Large intestine (tissue), 3 donors: ENCODE measurements at regions not wholly inside any gene's neighbourhood (a gene's known extent, or its start where the extent isn't known, plus 50 kb on each side); places are given as distances from the start of the nearest gene placed in this dataset.

ENCODE experiments used
- DNase-seq, 2 donors: peaks; one replicate each; pipeline versions ENCODE4 v3.0.0 to v3.0.0-alpha.2; 2013
- H3K27ac ChIP-seq: one replicate; pipeline ENCODE4 v1.5.1; 2013; ENCODE audit warnings: low read length
- H3K27me3 ChIP-seq: 2 replicates; pipeline ENCODE4 v1.6.1; 2013; ENCODE audit warnings: low read length; ENCODE audit not compliant: control insufficient read depth, insufficient read depth
- H3K36me3 ChIP-seq: 2 replicates; pipeline ENCODE4 v1.6.1; 2013; ENCODE audit warnings: low read length; ENCODE audit not compliant: control insufficient read depth, insufficient read depth
- H3K4me1 ChIP-seq: one replicate; pipeline ENCODE4 v1.6.1; 2013; ENCODE audit warnings: low read length; ENCODE audit not compliant: control insufficient read depth, insufficient read depth
- H3K4me3 ChIP-seq: one replicate; pipeline ENCODE4 v1.5.1; 2013; ENCODE audit warnings: low read length
- H3K9me3 ChIP-seq: one replicate; pipeline ENCODE4 v1.6.1; 2013; ENCODE audit warnings: mild to moderate bottlenecking, low read depth, low read length, moderate library complexity; ENCODE audit not compliant: control insufficient read depth
- WGBS: methylation state at CpG from one replicate; pipeline ENCODE4 v1.1.5; 2013; ENCODE audit warnings: low lambda C conversion rate; ENCODE audit not compliant: insufficient coverage; 5-methylcytosine and 5-hydroxymethylcytosine counted together

DNA sequence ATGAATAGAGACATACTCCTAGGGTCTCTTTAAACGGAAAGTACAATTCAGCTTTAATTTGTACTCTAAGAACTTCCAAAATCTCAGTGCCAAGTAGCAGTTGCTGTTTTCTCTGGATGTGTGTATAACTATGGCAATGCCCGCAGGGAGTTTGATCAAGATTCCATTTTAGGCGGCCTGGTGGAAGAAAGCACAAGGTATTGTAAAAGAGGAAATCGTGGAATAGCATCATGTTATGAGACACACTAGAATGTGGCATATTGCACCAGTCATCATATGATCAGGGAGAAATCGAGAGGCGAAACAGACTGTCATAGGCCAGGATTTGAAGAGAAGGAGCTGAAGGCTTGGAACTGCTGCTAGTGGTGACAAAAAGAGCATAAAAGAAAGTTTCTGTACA, 316.2 kb upstream of the FMN2 start:
- Histone ChIP-seq H3K9me3 (no peaks in the 10 kb centered on the region), H3K4me1 (no peaks in the 10 kb centered on the region), H3K27me3 (no peaks in the 10 kb centered on the region), H3K36me3 (no peaks in the 10 kb centered on the region), H3K4me3 (no peak overlapping the region), H3K27ac (no peak overlapping the region)
- WGBS, result 89% methylated on average over 3 of the region's 6 CpGs
- no peak for DNase-seq

DNA sequence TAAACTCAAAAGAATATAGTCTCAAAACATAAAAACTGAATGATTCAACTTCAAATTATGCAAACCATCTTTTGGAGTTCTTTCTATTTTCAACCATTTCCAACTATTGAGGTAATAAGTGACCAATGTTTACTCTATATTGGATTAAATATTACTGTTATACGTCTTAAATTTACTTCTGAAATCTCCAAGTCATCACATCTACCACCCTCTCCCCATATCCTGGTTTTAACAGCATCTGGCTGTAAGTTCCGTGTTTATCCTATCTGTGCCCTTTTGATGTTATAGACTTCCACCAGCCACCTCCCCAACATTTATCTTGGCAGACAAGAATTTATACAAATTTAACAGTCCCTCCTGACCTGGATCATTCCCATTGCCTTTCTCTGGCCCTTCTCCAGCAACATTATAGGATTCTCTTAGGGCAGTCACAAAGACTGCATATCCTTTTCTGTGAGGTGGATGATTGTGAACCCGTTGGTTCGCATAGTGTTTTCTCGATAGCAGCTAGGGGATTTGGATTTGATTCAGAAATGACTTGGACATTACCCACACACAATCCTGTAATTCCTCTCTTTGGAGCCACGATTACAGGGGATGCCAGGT, 313.4 kb upstream of the FMN2 start:
- H3K9me3 ChIP-seq, result no peaks in the 10 kb centered on the region
- H3K4me3 ChIP-seq, result no peak overlapping the region
- no peak for DNase-seq
- H3K4me1 ChIP-seq, result no peaks in the 10 kb centered on the region
- no peak overlapping the region for H3K27ac ChIP-seq
- H3K36me3 ChIP-seq, result no peaks in the 10 kb centered on the region
- H3K27me3 ChIP-seq, result no peaks in the 10 kb centered on the region
- WGBS, result 47% methylated on average over 3 of the region's 6 CpGs

DNA sequence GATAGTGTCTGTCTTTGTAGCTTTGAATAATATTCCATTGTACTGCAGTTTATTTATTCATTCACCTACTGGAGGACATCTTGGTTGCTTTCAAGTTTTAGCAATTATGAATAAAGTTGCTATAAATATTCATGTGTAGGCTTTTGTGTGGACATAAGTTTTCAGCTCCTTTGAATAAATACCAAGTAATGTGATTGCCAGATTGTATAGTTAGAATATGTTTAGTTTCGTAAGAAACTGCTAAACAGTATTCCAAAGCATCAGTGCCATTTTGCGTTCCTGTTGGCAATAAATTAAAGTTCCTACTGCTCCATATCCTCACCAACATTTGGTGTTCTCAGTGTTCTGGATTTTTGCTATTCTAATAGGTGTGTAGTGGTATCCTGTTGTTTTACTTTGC, 311.7 kb upstream of the FMN2 start:
- no peaks in the 10 kb centered on the region for H3K27me3 ChIP-seq
- H3K4me3 ChIP-seq, result no peak overlapping the region
- H3K36me3 ChIP-seq, result no peaks in the 10 kb centered on the region
- no CpG with 5 or more reads among the region's 2 CpGs for WGBS
- no peaks in the 10 kb centered on the region for H3K4me1 ChIP-seq
- DNase-seq, result no peak
- H3K27ac ChIP-seq, result no peak overlapping the region
- no peaks in the 10 kb centered on the region for H3K9me3 ChIP-seq

DNA sequence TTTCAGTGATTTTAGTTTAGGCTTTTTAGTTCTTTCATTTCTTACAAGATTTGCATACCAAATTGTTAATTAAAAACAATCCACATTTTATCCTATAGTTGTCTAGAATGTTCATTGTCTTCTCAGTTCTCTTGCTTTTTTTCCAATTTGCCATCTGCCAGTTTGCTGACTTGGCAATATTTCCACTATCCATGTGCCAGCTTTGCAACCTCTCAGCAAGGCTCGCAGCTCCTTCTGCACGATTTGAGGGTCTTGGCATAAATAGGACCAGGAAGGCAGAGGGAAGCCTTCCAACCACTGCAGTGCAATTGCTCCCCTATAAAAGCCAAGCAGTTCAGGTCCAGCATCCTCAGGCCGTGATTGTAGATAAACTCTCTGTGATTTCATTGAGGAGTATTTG, 306.8 kb upstream of the FMN2 start:
- Histone ChIP-seq H3K4me1 (no peaks in the 10 kb centered on the region), H3K4me3 (no peak overlapping the region), H3K27ac (no peak overlapping the region), H3K36me3 (no peaks in the 10 kb centered on the region), H3K9me3 (no peaks in the 10 kb centered on the region), H3K27me3 (no peaks in the 10 kb centered on the region)
- no peak for DNase-seq
- WGBS, result no CpG with 5 or more reads among the region's 3 CpGs

DNA sequence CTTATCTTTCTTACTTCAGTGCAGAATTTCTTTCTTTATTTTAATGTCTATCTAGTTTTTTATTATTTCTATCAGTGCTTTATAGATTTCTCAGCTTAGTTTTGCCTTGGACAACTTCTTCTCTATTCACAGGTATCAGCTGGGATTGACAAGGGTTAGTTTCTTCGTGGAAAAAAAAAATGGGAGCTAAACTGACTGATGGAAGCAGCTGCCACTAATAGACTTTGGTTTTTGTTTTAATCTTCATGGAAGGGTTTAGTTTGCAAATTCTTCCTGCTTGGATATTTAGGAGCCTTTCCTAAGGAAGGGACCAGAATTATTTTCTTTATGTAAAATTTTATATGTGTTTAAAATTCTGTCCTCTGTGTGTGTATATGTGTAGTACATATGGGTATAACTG, 306.1 kb upstream of the FMN2 start:
- no peak for DNase-seq
- H3K9me3 ChIP-seq, result no peaks in the 10 kb centered on the region
- no peak overlapping the region for H3K27ac ChIP-seq
- no CpG with 5 or more reads among the region's 1 CpG for WGBS
- H3K4me3 ChIP-seq, result no peak overlapping the region
- no peaks in the 10 kb centered on the region for H3K36me3 ChIP-seq
- H3K4me1 ChIP-seq, result no peaks in the 10 kb centered on the region
- H3K27me3 ChIP-seq, result no peaks in the 10 kb centered on the region

DNA sequence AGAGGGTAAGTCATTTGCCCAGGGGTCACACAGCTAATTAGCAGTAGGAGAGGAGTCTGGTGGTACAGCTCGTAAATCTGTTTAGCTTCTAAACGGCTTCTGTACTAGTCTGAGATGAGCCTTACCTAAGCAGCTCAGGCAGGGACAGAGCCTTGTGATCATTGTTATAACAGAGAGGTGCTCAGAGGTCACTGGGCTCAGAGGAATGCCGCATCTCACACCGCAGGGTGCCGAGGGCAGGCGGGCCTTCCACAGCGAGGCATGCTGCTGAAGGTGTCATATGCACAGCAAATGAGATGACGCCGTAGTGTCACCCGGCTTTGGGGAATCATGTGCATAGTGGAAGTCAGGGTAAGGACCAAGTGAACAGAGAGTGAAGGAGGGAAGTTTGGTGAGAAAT, 305.2 kb upstream of the FMN2 start:
- H3K4me3 ChIP-seq, result no peak overlapping the region
- no peaks in the 10 kb centered on the region for H3K9me3 ChIP-seq
- DNase-seq, result no peak
- H3K36me3 ChIP-seq, result no peaks in the 10 kb centered on the region
- H3K4me1 ChIP-seq, result no peaks in the 10 kb centered on the region
- no peaks in the 10 kb centered on the region for H3K27me3 ChIP-seq
- no peak overlapping the region for H3K27ac ChIP-seq
- WGBS, result 40% methylated on average over 1 of the region's 10 CpGs

DNA sequence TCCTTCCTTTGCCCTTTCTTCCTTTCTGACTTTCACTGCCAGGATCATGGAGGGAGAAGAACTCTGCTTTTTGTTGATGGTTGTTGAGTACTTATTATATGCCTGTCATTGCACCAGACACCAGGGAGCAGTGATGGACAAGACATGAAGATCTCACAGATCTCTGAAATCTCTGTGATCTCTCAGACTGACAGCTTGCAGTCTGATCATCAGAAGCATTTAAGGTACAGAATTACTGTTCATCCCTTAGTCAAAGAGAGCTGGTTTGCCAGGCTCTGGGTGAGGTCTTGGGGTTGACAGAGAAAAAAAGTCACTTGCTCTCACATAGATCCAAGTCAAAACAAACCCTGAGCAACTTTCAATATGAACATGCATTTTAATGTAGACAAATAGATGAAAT, 299.5 kb upstream of the FMN2 start:
- no peaks in the 10 kb centered on the region for H3K27me3 ChIP-seq
- H3K27ac ChIP-seq, result no peak overlapping the region
- DNase-seq, result no peak
- H3K4me3 ChIP-seq, result no peak overlapping the region
- H3K9me3 ChIP-seq, result no peaks in the 10 kb centered on the region
- no peaks in the 10 kb centered on the region for H3K4me1 ChIP-seq
- no peaks in the 10 kb centered on the region for H3K36me3 ChIP-seq

DNA sequence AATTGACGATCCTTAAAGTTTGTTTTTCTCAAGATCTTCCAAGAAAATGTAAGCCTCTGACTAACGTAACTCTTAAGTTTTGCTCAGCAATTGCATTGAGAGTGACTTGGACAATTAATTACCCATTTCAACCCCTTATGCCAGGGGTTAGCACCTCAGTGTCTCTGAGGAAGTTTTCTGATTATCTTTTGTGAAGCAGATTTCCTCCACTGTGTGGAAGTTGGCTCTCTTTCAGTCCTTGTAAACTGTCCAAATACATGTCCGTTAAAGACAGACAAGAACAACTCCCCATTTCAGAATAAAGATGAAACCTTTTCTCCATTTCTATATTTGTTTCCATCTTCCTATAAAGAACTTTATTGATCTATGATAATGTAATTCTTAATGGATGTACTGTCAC, 296.4 kb upstream of the FMN2 start:
- no peak overlapping the region for H3K4me3 ChIP-seq
- no peak overlapping the region for H3K27ac ChIP-seq
- no peaks in the 10 kb centered on the region for H3K27me3 ChIP-seq
- H3K4me1 ChIP-seq, result no peaks in the 10 kb centered on the region
- DNase-seq, result no peak
- no peaks in the 10 kb centered on the region for H3K36me3 ChIP-seq
- 40% methylated on average over 2 of the region's 3 CpGs for WGBS
- no peaks in the 10 kb centered on the region for H3K9me3 ChIP-seq

DNA sequence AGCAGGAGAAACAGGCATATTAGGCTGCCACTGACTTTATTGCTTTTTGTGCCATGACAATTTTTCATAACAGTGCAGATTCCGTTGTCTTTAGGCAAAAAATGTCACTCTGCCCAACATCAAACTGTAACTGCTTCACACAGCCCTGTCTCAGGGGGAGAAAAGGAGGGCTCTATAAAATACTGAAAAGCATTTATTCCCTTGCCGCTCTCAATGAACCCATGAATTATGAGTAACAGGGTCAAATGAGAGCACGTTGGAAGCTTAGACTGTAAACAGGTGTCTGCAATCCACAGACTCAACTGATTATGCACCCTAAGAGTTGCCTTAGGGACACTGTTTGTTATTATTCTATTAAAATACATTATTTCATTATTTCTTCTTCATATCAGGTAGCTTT, 292.1 kb upstream of the FMN2 start:
- Histone ChIP-seq H3K27ac (no peak overlapping the region), H3K27me3 (no peaks in the 10 kb centered on the region), H3K4me1 (no peaks in the 10 kb centered on the region), H3K9me3 (no peaks in the 10 kb centered on the region), H3K4me3 (no peak overlapping the region), H3K36me3 (no peaks in the 10 kb centered on the region)
- 88% methylated on average over 2 of the region's 3 CpGs for WGBS
- DNase-seq, result no peak

DNA sequence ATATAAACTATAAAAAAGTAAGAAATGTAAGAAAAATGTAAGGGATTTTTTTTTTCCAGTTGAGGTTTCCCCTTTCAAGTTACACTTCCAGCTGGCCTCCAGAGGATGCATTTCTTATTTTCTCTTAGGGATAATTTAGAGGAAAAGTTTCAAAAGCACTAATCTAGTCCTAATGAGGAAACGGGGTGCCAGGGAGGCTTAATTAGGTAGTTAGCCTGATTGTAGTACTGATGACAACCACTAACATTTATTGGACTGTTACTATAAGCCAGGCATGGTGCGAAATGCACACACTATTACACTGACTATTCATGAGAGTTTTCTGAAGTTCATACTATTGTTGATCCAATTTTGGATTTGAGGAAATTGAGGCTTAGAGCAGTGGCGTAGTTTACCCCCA, 290.8 kb upstream of the FMN2 start:
- no peak for DNase-seq
- WGBS, result no CpG with 5 or more reads among the region's 3 CpGs

DNA sequence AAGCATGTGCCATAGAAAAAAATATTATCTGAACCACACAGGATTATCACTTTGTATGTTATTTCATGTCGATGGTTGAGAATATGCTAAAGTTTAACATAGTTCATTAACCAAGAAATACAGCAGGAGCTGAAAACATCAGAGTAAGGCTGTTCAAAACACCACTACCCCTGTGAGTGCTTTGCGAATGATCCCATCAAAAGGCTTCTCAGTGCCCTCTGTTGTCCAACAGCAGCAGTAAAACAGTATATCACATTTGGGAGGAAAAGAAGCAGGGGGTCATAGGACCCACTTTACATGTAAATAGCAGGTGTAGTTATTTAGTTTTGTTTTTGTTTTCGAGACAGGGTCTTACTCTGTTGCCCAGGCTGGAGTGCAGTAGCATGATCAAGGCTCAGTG, 289.4 kb upstream of the FMN2 start:
- no peaks in the 10 kb centered on the region for H3K4me1 ChIP-seq
- no CpG with 5 or more reads among the region's 3 CpGs for WGBS

More for the DNA sequence above, 290.8 kb upstream of the FMN2 start:
- Histone ChIP-seq H3K4me1 (no peaks in the 10 kb centered on the region), H3K9me3 (no peaks in the 10 kb centered on the region), H3K36me3 (no peaks in the 10 kb centered on the region), H3K27ac (no peak overlapping the region), H3K4me3 (no peak overlapping the region), H3K27me3 (no peaks in the 10 kb centered on the region)

More for the DNA sequence above, 289.4 kb upstream of the FMN2 start:
- Histone ChIP-seq H3K27me3 (no peaks in the 10 kb centered on the region), H3K9me3 (no peaks in the 10 kb centered on the region), H3K27ac (no peak overlapping the region), H3K36me3 (no peaks in the 10 kb centered on the region), H3K4me3 (no peak overlapping the region)
- DNase-seq, result no peak
